Thyroid gland (tissue), 4 donors: ENCODE measurements at regions not wholly inside any gene's neighbourhood (a gene's known extent, or its start where the extent isn't known, plus 50 kb on each side); places are given as distances from the start of the nearest gene placed in this dataset. TPM values are rescaled to one million over a fixed set of nuclear protein-coding genes. Genes with fewer than 3 reads are reported as not detected.

ENCODE experiments used
- DNase-seq, 2 donors: peaks; one replicate each; pipeline ENCODE4 v3.0.0-alpha.2; 2019
- H3K27ac ChIP-seq, 3 donors: fragments of 200-600 bp; sonication (generic); 1 replicate in 2 of 3; 2 replicates in 1 of 3; pipeline ENCODE4 v1.5.1; 2016 to 2019; ENCODE audit warnings: mild to moderate bottlenecking in 1 of 3, moderate library complexity in 1 of 3
- H3K27me3 ChIP-seq: fragments of 200-600 bp; sonication (generic); one replicate; pipeline ENCODE4 v1.5.1; 2019
- H3K36me3 ChIP-seq, 2 donors: fragments of 200-600 bp; sonication (generic); one replicate each; pipeline ENCODE4 v1.5.1; 2016 to 2019
- H3K4me1 ChIP-seq, 2 donors: fragments of 200-600 bp; sonication (generic); one replicate each; pipeline ENCODE4 v1.5.1; 2017 to 2019
- H3K4me3 ChIP-seq, 3 donors: fragments of 200-600 bp; sonication (generic); replicated peaks in 1 of 3; 1 replicate in 2 of 3; 2 replicates in 1 of 3; pipeline ENCODE4 v1.5.1; 2016; ENCODE audit warnings: mild to moderate bottlenecking in 1 of 3
- H3K9me3 ChIP-seq: fragments of 200-600 bp; sonication (generic); one replicate; pipeline ENCODE4 v1.5.1; 2017
- POLR2A ChIP-seq, 2 donors: fragments of 450-650 bp; IDR thresholded peaks; one replicate each; pipeline ENCODE4 v1.6.1; 2017; ENCODE audit warnings: antibody characterized with exemption in 2 of 2, mild to moderate bottlenecking in 2 of 2, moderate library complexity in 1 of 2
- WGBS, 2 donors: methylation state at CpG; one replicate each; pipeline ENCODE4 v1.1.5; 2017; 5-methylcytosine and 5-hydroxymethylcytosine counted together
- intact Hi-C: fragments of 100-400 bp; cut with DNase I; formaldehyde crosslinking; loops from one replicate; pipeline ENCODE4 v1.15.1; 2023
- small RNA-seq: library from RNA; depleted of rRNA; stranded (forward); fragments of <200 nt; gene quantifications from one replicate; pipeline ENCODE3, GENCODE V24; 2016
- TF ChIP-seq, protein P1 (sequence below), 6 experiments: fragments of 200-600 bp in 3 of 6; fragments of 450-650 bp in 3 of 6; sonication (generic) in 3 of 6; IDR thresholded peaks; one replicate each; pipeline ENCODE4 v1.5.1; 2016 to 2019; ENCODE audit warnings: antibody characterized with exemption in 6 of 6, mild to moderate bottlenecking in 2 of 6, inconsistent platforms in 1 of 6, moderate library complexity in 1 of 6

DNA sequence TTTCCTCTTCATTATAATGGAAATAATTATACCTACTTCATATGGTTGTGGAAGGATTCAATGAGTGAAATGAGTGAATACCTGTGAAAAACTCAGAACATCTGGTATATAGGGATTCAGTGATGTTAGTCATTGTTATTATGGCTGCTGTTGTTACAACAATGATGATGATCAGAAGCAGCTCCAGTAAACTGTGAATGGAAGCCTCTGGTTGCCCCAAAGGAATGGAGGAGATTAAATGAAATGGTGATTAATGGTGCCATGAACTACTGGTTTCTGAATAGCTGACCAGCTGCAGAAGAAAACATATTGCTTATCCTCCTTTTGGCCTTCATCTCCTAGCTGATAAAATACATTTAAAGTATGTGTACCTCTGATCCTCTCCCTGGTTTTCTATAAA lies 372.0 kb downstream of the ARHGEF28 start:
- H3K9me3 ChIP-seq = no peaks in the 10 kb centered on the region
- no peak overlapping the region for H3K27ac ChIP-seq
- no peak for TF ChIP-seq POLR2A (IDR thresholded peaks at IDR 0.05)
- no peaks in the 10 kb centered on the region for H3K27me3 ChIP-seq
- no peaks in the 10 kb centered on the region for H3K36me3 ChIP-seq
- H3K4me3 ChIP-seq = no peak overlapping the region
- intact Hi-C loops = no loop called here
- H3K4me1 ChIP-seq = peaks cover 5 to 7% of the 10 kb centered on the region in 2 donors
- DNase-seq = no peak

DNA sequence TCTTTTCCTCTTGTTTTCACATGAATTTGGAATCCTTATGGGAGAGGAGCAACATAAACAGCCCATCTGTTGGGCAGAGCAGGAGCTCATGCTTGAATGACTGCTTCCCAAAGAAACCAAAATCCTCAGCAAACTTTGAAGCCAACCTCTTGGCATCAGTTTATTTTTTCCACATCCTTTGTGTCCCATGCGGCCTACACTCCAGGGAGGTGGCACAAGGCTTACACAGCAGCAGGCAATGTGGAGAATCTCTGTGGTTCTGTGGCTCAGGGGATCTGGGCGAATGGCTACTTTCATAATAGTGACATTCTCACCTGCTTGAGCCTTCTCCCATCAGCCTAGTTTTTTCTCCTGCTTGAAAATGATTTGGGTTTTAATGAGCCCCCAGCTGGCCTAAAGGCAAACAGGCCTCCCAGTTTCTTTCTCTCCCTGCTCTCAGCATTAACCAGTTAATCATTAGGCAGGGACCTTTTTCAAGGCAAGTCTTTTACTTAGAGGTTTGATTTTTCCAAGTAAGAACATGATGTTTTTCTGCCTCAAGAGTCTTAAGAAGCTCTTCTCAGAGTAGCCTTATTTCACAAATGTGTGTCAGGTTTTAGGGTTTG lies 370.3 kb downstream of the ARHGEF28 start:
- no peaks in the 10 kb centered on the region for H3K9me3 ChIP-seq
- 43 to 56% methylated on average over 2 of the region's 2 CpGs for WGBS, 2 donors
- H3K4me1 ChIP-seq = peaks cover 11 to 12% of the 10 kb centered on the region in 2 donors
- intact Hi-C loops = no loop called here
- no peak overlapping the region for H3K4me3 ChIP-seq
- H3K27ac ChIP-seq = peak overlapping the region in 2 of 3 donors; percentile 30 to 32
- no peaks in the 10 kb centered on the region for H3K27me3 ChIP-seq
- H3K36me3 ChIP-seq = no peaks in the 10 kb centered on the region
- peak; percentile 22 to 32 for DNase-seq
- TF ChIP-seq POLR2A (IDR thresholded peaks at IDR 0.05) = no peak
- TF ChIP-seq, protein P1, sequence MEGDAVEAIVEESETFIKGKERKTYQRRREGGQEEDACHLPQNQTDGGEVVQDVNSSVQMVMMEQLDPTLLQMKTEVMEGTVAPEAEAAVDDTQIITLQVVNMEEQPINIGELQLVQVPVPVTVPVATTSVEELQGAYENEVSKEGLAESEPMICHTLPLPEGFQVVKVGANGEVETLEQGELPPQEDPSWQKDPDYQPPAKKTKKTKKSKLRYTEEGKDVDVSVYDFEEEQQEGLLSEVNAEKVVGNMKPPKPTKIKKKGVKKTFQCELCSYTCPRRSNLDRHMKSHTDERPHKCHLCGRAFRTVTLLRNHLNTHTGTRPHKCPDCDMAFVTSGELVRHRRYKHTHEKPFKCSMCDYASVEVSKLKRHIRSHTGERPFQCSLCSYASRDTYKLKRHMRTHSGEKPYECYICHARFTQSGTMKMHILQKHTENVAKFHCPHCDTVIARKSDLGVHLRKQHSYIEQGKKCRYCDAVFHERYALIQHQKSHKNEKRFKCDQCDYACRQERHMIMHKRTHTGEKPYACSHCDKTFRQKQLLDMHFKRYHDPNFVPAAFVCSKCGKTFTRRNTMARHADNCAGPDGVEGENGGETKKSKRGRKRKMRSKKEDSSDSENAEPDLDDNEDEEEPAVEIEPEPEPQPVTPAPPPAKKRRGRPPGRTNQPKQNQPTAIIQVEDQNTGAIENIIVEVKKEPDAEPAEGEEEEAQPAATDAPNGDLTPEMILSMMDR (IDR thresholded peaks at IDR 0.05) = no peak

DNA sequence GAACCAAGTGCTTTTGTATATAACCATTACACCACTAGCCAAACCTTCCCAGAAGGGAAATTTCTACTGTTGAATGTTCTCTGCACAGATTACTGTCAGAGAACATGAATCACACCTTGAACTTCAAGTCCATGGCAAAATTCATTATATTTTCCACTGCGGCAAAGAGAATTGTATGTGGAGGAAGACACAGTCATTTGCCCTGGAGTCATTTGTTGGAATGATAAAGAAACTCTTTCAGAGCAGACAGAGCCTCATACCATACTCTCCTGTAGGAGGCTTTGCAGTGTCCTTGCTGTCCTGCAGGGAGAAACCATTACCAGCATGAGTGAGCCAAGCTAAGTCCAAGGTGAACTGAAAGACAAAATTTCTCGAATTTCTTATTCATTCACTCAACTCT lies 369.0 kb downstream of the ARHGEF28 start:
- Histone ChIP-seq H3K27me3 (no peaks in the 10 kb centered on the region), H3K27ac (no peak overlapping the region), H3K36me3 (no peaks in the 10 kb centered on the region), H3K9me3 (no peaks in the 10 kb centered on the region), H3K4me3 (no peak overlapping the region), H3K4me1 (peaks cover 17 to 25% of the 10 kb centered on the region in 2 donors)
- DNase-seq = no peak
- TF ChIP-seq, protein P1 (IDR thresholded peaks at IDR 0.05) = no peak
- no peak for TF ChIP-seq POLR2A (IDR thresholded peaks at IDR 0.05)
- WGBS, 2 donors = 88 to 95% methylated on average over 2 of the region's 2 CpGs
- intact Hi-C loops = loop anchor here (5.0 kb wide), 1 partner anchor 657 kb away; no protein-coding TSS in a partner anchor

Small RNA genes in the stretch of these regions (small RNA-seq; reads per million reads assigned to genes)
- gene RN7SL814P = not detected
